H1 (cell line): ENCODE measurements at regions not wholly inside any gene's neighbourhood (a gene's known extent, or its start where the extent isn't known, plus 50 kb on each side); places are given as distances from the start of the nearest gene placed in this dataset.

ENCODE experiments used
- ASH2L ChIP-seq: fragments of 200-600, 300-600 bp; sonication (generic); IDR thresholded peaks from one replicate; pipeline ENCODE4 v1.7.1; 2017; ENCODE audit warnings: low read length
- JUND ChIP-seq: IDR thresholded peaks from 2 replicates; pipeline ENCODE4 v1.6.1; 2011; ENCODE audit warnings: mild to moderate bottlenecking, improper control_type of control experiment, low read length
- PHF8 ChIP-seq: fragments of 200-600 bp; sonication (generic); conservative IDR thresholded peaks from 2 replicates; pipeline ENCODE4 v1.7.1; 2012; ENCODE audit warnings: low read depth, mild to moderate bottlenecking, inconsistent platforms, low read length, moderate library complexity
- POLR2A ChIP-seq, 2 experiments: IDR thresholded peaks; 1 replicate in 1 of 2; 2 replicates in 1 of 2; pipeline ENCODE4 v1.6.1; 2011; ENCODE audit warnings: low read depth in 2 of 2, low read length in 2 of 2, mild to moderate bottlenecking in 2 of 2; ENCODE audit errors: control extremely low read depth in 1 of 2
- SP2 ChIP-seq: IDR thresholded peaks from 2 replicates; pipeline ENCODE4 v1.6.1; 2012; ENCODE audit warnings: mild to moderate bottlenecking, low read length, inconsistent platforms
- SUZ12 ChIP-seq: fragments of 200-600 bp; sonication (generic); IDR thresholded peaks from 2 replicates; pipeline ENCODE4 v1.6.1; 2012; ENCODE audit warnings: mild to moderate bottlenecking, inconsistent platforms, low read length, moderate library complexity, mixed read lengths
- TAF1 ChIP-seq: IDR thresholded peaks from 2 replicates; pipeline ENCODE4 v1.6.1; 2011; ENCODE audit warnings: mild to moderate bottlenecking, low read depth, low read length
- TF ChIP-seq, protein P1 (sequence below), 3 experiments: IDR thresholded peaks; 1 replicate in 2 of 3; 2 replicates in 1 of 3; pipeline versions ENCODE4 v1.5.1 to v1.6.1; 2011; ENCODE audit warnings: low read length in 3 of 3, mild to moderate bottlenecking in 3 of 3, inconsistent platforms in 2 of 3, low read depth in 1 of 3, moderate library complexity in 1 of 3; ENCODE audit not compliant: insufficient read depth in 1 of 3; ENCODE audit errors: control extremely low read depth in 1 of 3
- TF ChIP-seq, protein P2 (sequence below): IDR thresholded peaks from 2 replicates; pipeline ENCODE4 v1.6.1; 2011; ENCODE audit warnings: low read depth, mild to moderate bottlenecking, low read length; ENCODE audit not compliant: insufficient read depth

DNA sequence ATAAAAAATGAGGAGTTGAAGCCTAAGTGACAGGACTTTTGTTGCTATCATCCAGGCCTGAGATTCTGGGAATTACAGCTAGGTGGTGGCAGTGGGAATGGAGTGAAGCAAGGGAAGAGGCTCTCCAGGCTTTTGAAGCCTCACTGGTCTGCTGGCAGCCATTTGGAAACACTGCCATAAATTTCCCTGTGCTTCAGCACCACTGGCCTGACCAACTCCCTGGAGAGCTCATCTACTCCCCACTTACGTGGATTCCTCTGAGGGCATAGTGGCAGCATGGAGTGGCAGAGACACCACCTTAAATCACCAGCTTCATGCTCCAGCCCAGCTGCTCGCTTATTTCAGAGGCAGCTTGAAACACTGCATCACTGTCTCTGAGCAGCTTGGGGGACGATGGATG lies 518.2 kb downstream of the TLR4 start:
- TF ChIP-seq, protein P1, sequence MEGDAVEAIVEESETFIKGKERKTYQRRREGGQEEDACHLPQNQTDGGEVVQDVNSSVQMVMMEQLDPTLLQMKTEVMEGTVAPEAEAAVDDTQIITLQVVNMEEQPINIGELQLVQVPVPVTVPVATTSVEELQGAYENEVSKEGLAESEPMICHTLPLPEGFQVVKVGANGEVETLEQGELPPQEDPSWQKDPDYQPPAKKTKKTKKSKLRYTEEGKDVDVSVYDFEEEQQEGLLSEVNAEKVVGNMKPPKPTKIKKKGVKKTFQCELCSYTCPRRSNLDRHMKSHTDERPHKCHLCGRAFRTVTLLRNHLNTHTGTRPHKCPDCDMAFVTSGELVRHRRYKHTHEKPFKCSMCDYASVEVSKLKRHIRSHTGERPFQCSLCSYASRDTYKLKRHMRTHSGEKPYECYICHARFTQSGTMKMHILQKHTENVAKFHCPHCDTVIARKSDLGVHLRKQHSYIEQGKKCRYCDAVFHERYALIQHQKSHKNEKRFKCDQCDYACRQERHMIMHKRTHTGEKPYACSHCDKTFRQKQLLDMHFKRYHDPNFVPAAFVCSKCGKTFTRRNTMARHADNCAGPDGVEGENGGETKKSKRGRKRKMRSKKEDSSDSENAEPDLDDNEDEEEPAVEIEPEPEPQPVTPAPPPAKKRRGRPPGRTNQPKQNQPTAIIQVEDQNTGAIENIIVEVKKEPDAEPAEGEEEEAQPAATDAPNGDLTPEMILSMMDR (IDR thresholded peaks at IDR 0.05; ENCODE audit: control extremely low read depth in 1 of 3, insufficient read depth in 1 of 3, low read depth in 1 of 3, low read length in 3 of 3) = peak in 2 of 3 experiments; percentile 41 to 42; a peak in 2 of 4 replicates
- TF ChIP-seq TAF1 (no peak), JUND (no peak), PHF8 (no peak), SP2 (no peak), ASH2L (no peak), POLR2A (IDR thresholded peaks at IDR 0.05; ENCODE audit: control extremely low read depth in 1 of 2, low read depth in 2 of 2, low read length in 2 of 2) (no peak), SUZ12 (no peak)
- TF ChIP-seq, protein P2, sequence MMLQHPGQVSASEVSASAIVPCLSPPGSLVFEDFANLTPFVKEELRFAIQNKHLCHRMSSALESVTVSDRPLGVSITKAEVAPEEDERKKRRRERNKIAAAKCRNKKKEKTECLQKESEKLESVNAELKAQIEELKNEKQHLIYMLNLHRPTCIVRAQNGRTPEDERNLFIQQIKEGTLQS = no peak
